Activated CD4-positive, alpha-beta T cell treated with anti-CD3 and anti-CD28 coated beads, Interleukin-2, amount 10 ng/mL, durations not matched to agents 7 days and 5 days (primary cell): ENCODE measurements at regions not wholly inside any gene's neighbourhood (a gene's known extent, or its start where the extent isn't known, plus 50 kb on each side); places are given as distances from the start of the nearest gene placed in this dataset.

Experiments
- CTCF ChIA-PET: fragments of 350-600 bp; sonication (Branson Sonifier 250); formaldehyde crosslinking; loops from one replicate; lab custom pipeline; 2021; ENCODE audit warnings: antibody characterized with exemption; lab: Charles Lee
- POLR2A ChIA-PET: fragments of 350-600 bp; sonication (Branson Sonifier 250); formaldehyde crosslinking; loops from one replicate; lab custom pipeline; 2021; ENCODE audit warnings: antibody characterized with exemption; lab: Charles Lee
- DNase-seq: peaks from one replicate; pipeline ENCODE4 v3.0.0-alpha.2; 2020
- H3K27ac Mint-ChIP-seq: one replicate; pipeline ENCODE4 v1.8.0; 2021; ENCODE audit warnings: mild to moderate bottlenecking, moderate library complexity, mixed read lengths
- H3K27me3 Mint-ChIP-seq: one replicate; pipeline ENCODE4 v1.8.0; 2021; ENCODE audit warnings: mixed read lengths
- H3K36me3 Mint-ChIP-seq: one replicate; pipeline ENCODE4 v1.8.0; 2021; ENCODE audit warnings: low read depth, mixed read lengths
- H3K4me1 Mint-ChIP-seq: one replicate; pipeline ENCODE4 v1.8.0; 2021; ENCODE audit warnings: mixed read lengths
- H3K4me3 Mint-ChIP-seq: one replicate; pipeline ENCODE4 v1.8.0; 2021; ENCODE audit warnings: mild to moderate bottlenecking, moderate library complexity, mixed read lengths
- H3K9me3 Mint-ChIP-seq: one replicate; pipeline ENCODE4 v1.8.0; 2021; ENCODE audit warnings: mixed read lengths

GRCh38 chr7:109073543-109073942 is 503.9 kb downstream of the DNAJB9 start:
- no peak overlapping the region for H3K4me3 Mint-ChIP-seq
- POLR2A ChIA-PET: no interaction called here
- no peaks in the 10 kb centered on the region for H3K4me1 Mint-ChIP-seq
- CTCF ChIA-PET: no interaction called here
- H3K36me3 Mint-ChIP-seq: no peaks in the 10 kb centered on the region
- H3K27me3 Mint-ChIP-seq: no peaks in the 10 kb centered on the region
- no peak for DNase-seq
- no peak overlapping the region for H3K27ac Mint-ChIP-seq
- H3K9me3 Mint-ChIP-seq: peaks cover 3% of the 10 kb centered on the region

GRCh38 chr7:109076396-109076972 is 506.8 kb downstream of the DNAJB9 start:
- ChIA-PET CTCF (no interaction called here), POLR2A (no interaction called here)
- Mint-ChIP-seq H3K4me3 (no peak overlapping the region), H3K27me3 (no peaks in the 10 kb centered on the region), H3K9me3 (peaks cover 5% of the 10 kb centered on the region), H3K36me3 (no peaks in the 10 kb centered on the region), H3K27ac (no peak overlapping the region), H3K4me1 (no peaks in the 10 kb centered on the region)
- no peak for DNase-seq

- no peak overlapping the region for H3K27ac Mint-ChIP-seq
- H3K9me3 Mint-ChIP-seq: peaks cover 9% of the 10 kb centered on the region
- no peak for DNase-seq
- H3K4me3 Mint-ChIP-seq: no peak overlapping the region
- ChIA-PET CTCF (no interaction called here), POLR2A (no interaction called here)
- no peaks in the 10 kb centered on the region for H3K36me3 Mint-ChIP-seq
- no peaks in the 10 kb centered on the region for H3K27me3 Mint-ChIP-seq
- H3K4me1 Mint-ChIP-seq: no peaks in the 10 kb centered on the region
Measured at GRCh38 chr7:109091042-109091441, 521.4 kb downstream of the DNAJB9 start.

- ChIA-PET CTCF (no interaction called here), POLR2A (no interaction called here)
- Mint-ChIP-seq H3K27me3 (no peaks in the 10 kb centered on the region), H3K4me1 (no peaks in the 10 kb centered on the region), H3K36me3 (no peaks in the 10 kb centered on the region), H3K27ac (no peak overlapping the region), H3K9me3 (peaks cover 9% of the 10 kb centered on the region), H3K4me3 (no peak overlapping the region)
- no peak for DNase-seq
Measured at GRCh38 chr7:109092268-109092667, 522.6 kb downstream of the DNAJB9 start.

- no peak for DNase-seq
- ChIA-PET POLR2A (no interaction called here), CTCF (no interaction called here)
- Mint-ChIP-seq H3K9me3 (peaks cover 3% of the 10 kb centered on the region), H3K36me3 (no peaks in the 10 kb centered on the region), H3K4me1 (no peaks in the 10 kb centered on the region), H3K27ac (no peak overlapping the region), H3K4me3 (no peak overlapping the region), H3K27me3 (no peaks in the 10 kb centered on the region)
Measured at GRCh38 chr7:109101332-109101731, 531.7 kb downstream of the DNAJB9 start.

GRCh38 chr7:109109558-109109957 is 539.9 kb downstream of the DNAJB9 start:
- Mint-ChIP-seq H3K27me3 (no peaks in the 10 kb centered on the region), H3K36me3 (no peaks in the 10 kb centered on the region), H3K4me3 (no peak overlapping the region), H3K4me1 (no peaks in the 10 kb centered on the region), H3K27ac (no peak overlapping the region), H3K9me3 (peaks cover 3% of the 10 kb centered on the region)
- DNase-seq: no peak
- CTCF ChIA-PET: no interaction called here
- POLR2A ChIA-PET: no interaction called here

GRCh38 chr7:109111086-109111485 is 541.4 kb downstream of the DNAJB9 start:
- Mint-ChIP-seq H3K27ac (no peak overlapping the region), H3K4me1 (no peaks in the 10 kb centered on the region), H3K4me3 (no peak overlapping the region), H3K9me3 (peaks cover 3% of the 10 kb centered on the region), H3K36me3 (no peaks in the 10 kb centered on the region), H3K27me3 (no peaks in the 10 kb centered on the region)
- ChIA-PET POLR2A (no interaction called here), CTCF (no interaction called here)
- no peak for DNase-seq

GRCh38 chr7:109121599-109122300 is 552.1 kb downstream of the DNAJB9 start:
- ChIA-PET CTCF (no interaction called here), POLR2A (no interaction called here)
- H3K27ac Mint-ChIP-seq: no peak overlapping the region
- no peaks in the 10 kb centered on the region for H3K4me1 Mint-ChIP-seq
- no peaks in the 10 kb centered on the region for H3K27me3 Mint-ChIP-seq
- H3K4me3 Mint-ChIP-seq: no peak overlapping the region
- H3K36me3 Mint-ChIP-seq: no peaks in the 10 kb centered on the region
- peaks cover 4% of the 10 kb centered on the region for H3K9me3 Mint-ChIP-seq
- DNase-seq: no peak

- CTCF ChIA-PET: no interaction called here
- no peak overlapping the region for H3K27ac Mint-ChIP-seq
- no peaks in the 10 kb centered on the region for H3K9me3 Mint-ChIP-seq
- POLR2A ChIA-PET: no interaction called here
- DNase-seq: no peak
- no peak overlapping the region for H3K4me3 Mint-ChIP-seq
- H3K4me1 Mint-ChIP-seq: no peaks in the 10 kb centered on the region
- H3K27me3 Mint-ChIP-seq: no peaks in the 10 kb centered on the region
- no peaks in the 10 kb centered on the region for H3K36me3 Mint-ChIP-seq
Measured at GRCh38 chr7:109125001-109125400, 555.3 kb downstream of the DNAJB9 start.

- Mint-ChIP-seq H3K36me3 (no peaks in the 10 kb centered on the region), H3K9me3 (no peaks in the 10 kb centered on the region), H3K4me1 (no peaks in the 10 kb centered on the region), H3K4me3 (no peak overlapping the region), H3K27ac (no peak overlapping the region), H3K27me3 (no peaks in the 10 kb centered on the region)
- DNase-seq: no peak
- ChIA-PET CTCF (no interaction called here), POLR2A (no interaction called here)
Measured at GRCh38 chr7:109126404-109127050, 556.9 kb downstream of the DNAJB9 start.

GRCh38 chr7:109127145-109127544 is 557.5 kb downstream of the DNAJB9 start:
- ChIA-PET CTCF (no interaction called here), POLR2A (no interaction called here)
- no peaks in the 10 kb centered on the region for H3K9me3 Mint-ChIP-seq
- no peaks in the 10 kb centered on the region for H3K27me3 Mint-ChIP-seq
- no peak overlapping the region for H3K4me3 Mint-ChIP-seq
- no peaks in the 10 kb centered on the region for H3K36me3 Mint-ChIP-seq
- DNase-seq: no peak
- H3K27ac Mint-ChIP-seq: no peak overlapping the region
- no peaks in the 10 kb centered on the region for H3K4me1 Mint-ChIP-seq

- DNase-seq: no peak
- H3K36me3 Mint-ChIP-seq: no peaks in the 10 kb centered on the region
- ChIA-PET CTCF (no interaction called here), POLR2A (no interaction called here)
- no peaks in the 10 kb centered on the region for H3K27me3 Mint-ChIP-seq
- H3K9me3 Mint-ChIP-seq: peaks cover 4% of the 10 kb centered on the region
- H3K4me3 Mint-ChIP-seq: no peak overlapping the region
- H3K4me1 Mint-ChIP-seq: no peaks in the 10 kb centered on the region
- no peak overlapping the region for H3K27ac Mint-ChIP-seq
Measured at GRCh38 chr7:109131141-109131540, 561.5 kb downstream of the DNAJB9 start.

GRCh38 chr7:109136893-109137292 is 567.2 kb downstream of the DNAJB9 start:
- POLR2A ChIA-PET: no interaction called here

More at GRCh38 chr7:109136893-109137292, 567.2 kb downstream of the DNAJB9 start:
- CTCF ChIA-PET: interaction anchor here (0.6 kb wide), 1 partner anchor 83 kb away, joined by 3 read pairs; no protein-coding TSS in a partner anchor
- Mint-ChIP-seq H3K4me3 (no peak overlapping the region), H3K36me3 (no peaks in the 10 kb centered on the region), H3K27ac (no peak overlapping the region), H3K27me3 (no peaks in the 10 kb centered on the region), H3K4me1 (no peaks in the 10 kb centered on the region), H3K9me3 (peaks cover 12% of the 10 kb centered on the region)
- DNase-seq: no peak
